ENCODE measurements at regions not wholly inside any gene's neighbourhood (a gene's known extent, or its start where the extent isn't known, plus 50 kb on each side); places are given as distances from the start of the nearest gene placed in this dataset.

DNA sequence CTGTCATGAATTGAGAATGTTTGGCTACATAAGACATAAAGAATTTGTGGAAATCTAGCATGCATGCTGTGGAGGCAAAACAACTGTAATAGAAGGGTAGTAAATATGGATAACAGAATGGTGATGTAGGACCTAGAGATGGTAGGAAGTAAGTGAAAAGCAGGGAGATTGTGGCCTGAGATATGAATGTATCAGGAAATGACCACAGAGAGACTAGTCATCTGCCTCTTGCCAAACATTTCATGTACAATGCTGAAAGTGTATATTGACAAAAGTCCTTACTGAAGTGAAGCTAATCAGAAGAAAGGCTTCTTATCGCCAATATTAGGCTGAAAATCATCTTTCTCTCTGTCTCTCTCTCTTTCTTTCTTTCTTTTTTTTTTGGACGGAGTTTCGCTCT is 873.1 kb upstream of the CTNND2 start:
- H3K4me1 ChIP-seq = no peaks in the 10 kb centered on the region
- 88% methylated on average over 3 of the region's 3 CpGs for WGBS
- DNase-seq (ENCODE audit: low spot score in 2 of 2) = no peak
- TF ChIP-seq, protein P1, sequence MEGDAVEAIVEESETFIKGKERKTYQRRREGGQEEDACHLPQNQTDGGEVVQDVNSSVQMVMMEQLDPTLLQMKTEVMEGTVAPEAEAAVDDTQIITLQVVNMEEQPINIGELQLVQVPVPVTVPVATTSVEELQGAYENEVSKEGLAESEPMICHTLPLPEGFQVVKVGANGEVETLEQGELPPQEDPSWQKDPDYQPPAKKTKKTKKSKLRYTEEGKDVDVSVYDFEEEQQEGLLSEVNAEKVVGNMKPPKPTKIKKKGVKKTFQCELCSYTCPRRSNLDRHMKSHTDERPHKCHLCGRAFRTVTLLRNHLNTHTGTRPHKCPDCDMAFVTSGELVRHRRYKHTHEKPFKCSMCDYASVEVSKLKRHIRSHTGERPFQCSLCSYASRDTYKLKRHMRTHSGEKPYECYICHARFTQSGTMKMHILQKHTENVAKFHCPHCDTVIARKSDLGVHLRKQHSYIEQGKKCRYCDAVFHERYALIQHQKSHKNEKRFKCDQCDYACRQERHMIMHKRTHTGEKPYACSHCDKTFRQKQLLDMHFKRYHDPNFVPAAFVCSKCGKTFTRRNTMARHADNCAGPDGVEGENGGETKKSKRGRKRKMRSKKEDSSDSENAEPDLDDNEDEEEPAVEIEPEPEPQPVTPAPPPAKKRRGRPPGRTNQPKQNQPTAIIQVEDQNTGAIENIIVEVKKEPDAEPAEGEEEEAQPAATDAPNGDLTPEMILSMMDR (IDR thresholded peaks at IDR 0.05) = no peak
- TF ChIP-seq POLR2AphosphoS5 (IDR thresholded peaks at IDR 0.05) = no peak
- no peak for TF ChIP-seq POLR2A (IDR thresholded peaks at IDR 0.05)
- TF ChIP-seq EP300 (IDR thresholded peaks at IDR 0.05) = no peak
- H3K36me3 ChIP-seq = no peaks in the 10 kb centered on the region
- no peak overlapping the region for H3K4me3 ChIP-seq
- peaks cover 3% of the 10 kb centered on the region for H3K9me3 ChIP-seq
- H3K27me3 ChIP-seq = no peaks in the 10 kb centered on the region
- no peak overlapping the region for H3K27ac ChIP-seq

DNA sequence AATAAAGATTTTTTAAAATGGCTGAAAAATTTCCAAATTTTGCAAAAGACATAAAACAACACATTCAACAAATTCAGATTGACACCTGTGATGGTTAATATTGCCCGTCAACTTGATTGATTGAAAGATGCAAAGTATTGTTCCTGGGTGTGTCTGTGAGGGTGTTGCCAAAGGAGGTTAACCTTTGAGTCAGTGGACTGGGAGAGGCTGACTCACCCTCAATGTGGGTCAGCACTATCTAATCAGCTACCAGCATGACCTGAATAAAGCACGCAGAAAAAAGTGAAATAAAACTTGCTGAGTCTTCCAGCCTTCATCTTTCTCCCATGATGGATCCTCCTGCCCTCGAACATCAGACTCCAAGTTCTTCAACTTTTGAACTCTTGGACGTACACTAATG is 868.0 kb upstream of the CTNND2 start:
- Histone ChIP-seq H3K9me3 (peaks cover 3% of the 10 kb centered on the region), H3K4me1 (no peaks in the 10 kb centered on the region), H3K27ac (no peak overlapping the region), H3K27me3 (no peaks in the 10 kb centered on the region), H3K4me3 (no peak overlapping the region), H3K36me3 (no peaks in the 10 kb centered on the region)
- 85% methylated on average over 4 of the region's 4 CpGs for WGBS
- no peak for DNase-seq (ENCODE audit: low spot score in 2 of 2)
- TF ChIP-seq, protein P1 (IDR thresholded peaks at IDR 0.05) = no peak
- TF ChIP-seq EP300 (IDR thresholded peaks at IDR 0.05) = no peak

- Histone ChIP-seq H3K4me3 (no peak overlapping the region), H3K27me3 (no peaks in the 10 kb centered on the region), H3K9me3 (no peaks in the 10 kb centered on the region), H3K4me1 (no peaks in the 10 kb centered on the region), H3K36me3 (no peaks in the 10 kb centered on the region), H3K27ac (no peak overlapping the region)
- TF ChIP-seq POLR2A (IDR thresholded peaks at IDR 0.05) = no peak
- TF ChIP-seq POLR2AphosphoS5 (IDR thresholded peaks at IDR 0.05) = no peak
- TF ChIP-seq, protein P1 (IDR thresholded peaks at IDR 0.05) = no peak
- TF ChIP-seq EP300 (IDR thresholded peaks at IDR 0.05) = no peak
- WGBS = 92% methylated on average over 2 of the region's 2 CpGs
- no peak for DNase-seq (ENCODE audit: low spot score in 2 of 2)
Observed at GRCh38 chr5:12759377-12759776, 855.1 kb upstream of the CTNND2 start.

- Histone ChIP-seq H3K27me3 (no peaks in the 10 kb centered on the region), H3K36me3 (no peaks in the 10 kb centered on the region), H3K4me1 (no peaks in the 10 kb centered on the region), H3K4me3 (no peak overlapping the region), H3K9me3 (no peaks in the 10 kb centered on the region), H3K27ac (no peak overlapping the region)
- TF ChIP-seq, protein P1 (IDR thresholded peaks at IDR 0.05) = no peak
- TF ChIP-seq POLR2AphosphoS5 (IDR thresholded peaks at IDR 0.05) (no peak), EP300 (IDR thresholded peaks at IDR 0.05) (no peak), POLR2A (IDR thresholded peaks at IDR 0.05) (no peak)
- no peak for DNase-seq (ENCODE audit: low spot score in 2 of 2)
Observed at GRCh38 chr5:12757035-12757434, 852.8 kb upstream of the CTNND2 start.

DNA sequence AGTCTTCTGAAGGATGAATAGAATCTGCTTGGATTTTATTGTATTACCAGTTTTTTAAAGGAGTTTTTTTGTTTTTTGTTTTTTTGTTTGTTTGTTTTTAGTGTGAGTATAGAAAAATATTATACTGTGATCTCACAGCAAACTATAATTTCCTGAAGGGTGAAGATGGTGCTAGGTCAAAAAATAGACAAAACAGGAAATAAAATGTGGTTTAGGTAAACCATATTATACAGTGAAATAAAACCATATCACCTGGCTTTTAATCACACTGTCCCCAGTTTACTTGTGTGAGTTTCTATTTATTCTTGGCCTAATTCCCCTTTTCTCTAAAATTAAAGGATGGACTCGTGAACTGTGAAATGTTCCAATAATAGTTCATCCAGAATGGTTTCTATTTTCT is 841.3 kb upstream of the CTNND2 start:
- H3K36me3 ChIP-seq = no peaks in the 10 kb centered on the region
- H3K27me3 ChIP-seq = no peaks in the 10 kb centered on the region
- H3K9me3 ChIP-seq = no peaks in the 10 kb centered on the region
- H3K27ac ChIP-seq = no peak overlapping the region
- DNase-seq (ENCODE audit: low spot score in 2 of 2) = no peak
- no peak overlapping the region for H3K4me3 ChIP-seq
- H3K4me1 ChIP-seq = no peaks in the 10 kb centered on the region
- TF ChIP-seq, protein P1 (IDR thresholded peaks at IDR 0.05) = no peak
- TF ChIP-seq POLR2AphosphoS5 (IDR thresholded peaks at IDR 0.05) = no peak
- TF ChIP-seq POLR2A (IDR thresholded peaks at IDR 0.05) = no peak
- no peak for TF ChIP-seq EP300 (IDR thresholded peaks at IDR 0.05)
- 78% methylated on average over 1 of the region's 1 CpG for WGBS
